Lower leg skin (tissue), 3 donors: ENCODE measurements at regions not wholly inside any gene's neighbourhood (a gene's known extent, or its start where the extent isn't known, plus 50 kb on each side); places are given as distances from the start of the nearest gene placed in this dataset.

Experiments used
- POLR2A ChIP-seq, 2 donors: fragments of 450-650 bp; IDR thresholded peaks; one replicate each; pipeline ENCODE4 v1.6.1; 2016 to 2017; ENCODE audit warnings: antibody characterized with exemption in 2 of 2, mild to moderate bottlenecking in 1 of 2, moderate library complexity in 1 of 2
- TF ChIP-seq, protein P1 (sequence below), 3 donors: fragments of 450-650 bp; IDR thresholded peaks; one replicate each; pipeline ENCODE4 v1.5.1; 2016; ENCODE audit warnings: antibody characterized with exemption in 3 of 3, mild to moderate bottlenecking in 3 of 3, moderate library complexity in 2 of 3

DNA sequence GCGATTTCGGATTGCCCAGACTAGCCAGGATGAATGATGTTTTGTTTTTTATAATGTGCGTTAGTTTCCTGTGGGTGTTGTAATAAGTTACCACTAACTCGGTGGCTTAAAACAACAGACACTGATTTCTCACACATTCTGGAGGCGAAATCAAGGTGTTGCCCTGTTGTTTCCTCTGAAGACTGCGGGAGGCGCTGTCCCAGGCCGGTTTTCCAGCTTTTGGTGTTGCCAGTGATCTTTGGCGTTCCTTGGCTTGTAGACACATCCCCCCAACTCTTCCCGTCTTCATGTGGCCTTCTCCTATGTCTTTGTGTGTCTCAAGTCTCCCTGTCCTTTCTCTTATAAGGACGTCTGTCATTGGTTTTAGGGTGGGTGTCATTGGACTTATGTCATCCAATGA is 267.7 kb downstream of the AACS start:
- no peak for TF ChIP-seq POLR2A (IDR thresholded peaks at IDR 0.05)
- TF ChIP-seq, protein P1, sequence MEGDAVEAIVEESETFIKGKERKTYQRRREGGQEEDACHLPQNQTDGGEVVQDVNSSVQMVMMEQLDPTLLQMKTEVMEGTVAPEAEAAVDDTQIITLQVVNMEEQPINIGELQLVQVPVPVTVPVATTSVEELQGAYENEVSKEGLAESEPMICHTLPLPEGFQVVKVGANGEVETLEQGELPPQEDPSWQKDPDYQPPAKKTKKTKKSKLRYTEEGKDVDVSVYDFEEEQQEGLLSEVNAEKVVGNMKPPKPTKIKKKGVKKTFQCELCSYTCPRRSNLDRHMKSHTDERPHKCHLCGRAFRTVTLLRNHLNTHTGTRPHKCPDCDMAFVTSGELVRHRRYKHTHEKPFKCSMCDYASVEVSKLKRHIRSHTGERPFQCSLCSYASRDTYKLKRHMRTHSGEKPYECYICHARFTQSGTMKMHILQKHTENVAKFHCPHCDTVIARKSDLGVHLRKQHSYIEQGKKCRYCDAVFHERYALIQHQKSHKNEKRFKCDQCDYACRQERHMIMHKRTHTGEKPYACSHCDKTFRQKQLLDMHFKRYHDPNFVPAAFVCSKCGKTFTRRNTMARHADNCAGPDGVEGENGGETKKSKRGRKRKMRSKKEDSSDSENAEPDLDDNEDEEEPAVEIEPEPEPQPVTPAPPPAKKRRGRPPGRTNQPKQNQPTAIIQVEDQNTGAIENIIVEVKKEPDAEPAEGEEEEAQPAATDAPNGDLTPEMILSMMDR (IDR thresholded peaks at IDR 0.05) = no peak
